PC-3 (cell line): ENCODE measurements at regions not wholly inside any gene's neighbourhood (a gene's known extent, or its start where the extent isn't known, plus 50 kb on each side); places are given as distances from the start of the nearest gene placed in this dataset.

Experiments used
- ATAC-seq: fragments of 200-7000 bp; cut with Tn5 transposase; 2 replicates; pipeline ENCODE4 v1.9.1; 2020; ENCODE audit warnings: mild to moderate bottlenecking, moderate library complexity
- BruUV-seq: library from RNA; stranded (reverse); fragments of 400-500 nt; replicated peaks from 2 replicates; lab custom pipeline; 2021; lab: Mats Ljungman, UMichigan
- CTCF ChIA-PET: fragments of 300-600 bp; sonication (Branson Sonifier 250); formaldehyde crosslinking; loops from one replicate; lab custom pipeline; 2022; ENCODE audit warnings: antibody characterized with exemption; lab: Charles Lee
- POLR2A ChIA-PET: fragments of 300-600 bp; sonication (Branson Sonifier 250); formaldehyde crosslinking; loops from one replicate; lab custom pipeline; 2022; ENCODE audit warnings: antibody characterized with exemption; ENCODE audit not compliant: unreplicated experiment; lab: Charles Lee
- DNase-seq: peaks from one replicate; pipeline ENCODE4 v3.0.0-alpha.2; 2015
- H2AFZ ChIP-seq: fragments of 300-600 bp; sonication (generic); 2 replicates; pipeline ENCODE4 v1.6.0; 2016; ENCODE audit warnings: antibody characterized with exemption, low read length
- H3F3A ChIP-seq: fragments of 300-600 bp; sonication (generic); one replicate; pipeline ENCODE4 v1.6.0; 2017; ENCODE audit warnings: antibody characterized with exemption, low read length, control low read depth, mild to moderate bottlenecking; ENCODE audit not compliant: unreplicated experiment
- H3K27ac ChIP-seq: fragments of 300-600 bp; sonication (generic); 2 replicates; pipeline ENCODE4 v1.5.1; 2016; ENCODE audit warnings: mild to moderate bottlenecking, low read length
- H3K27me3 ChIP-seq: fragments of 300-600 bp; sonication (generic); 2 replicates; pipeline ENCODE4 v1.6.1; 2016; ENCODE audit warnings: low read length, mixed read lengths
- H3K36me3 ChIP-seq: fragments of 300-600 bp; sonication (generic); 2 replicates; pipeline ENCODE4 v1.6.1; 2016; ENCODE audit warnings: low read depth, mixed run types, low read length, mixed read lengths
- H3K4me1 ChIP-seq: fragments of 300-600 bp; sonication (generic); 2 replicates; pipeline ENCODE4 v1.5.1; 2016; ENCODE audit warnings: low read length; ENCODE audit not compliant: insufficient read depth
- H3K4me2 ChIP-seq: fragments of 300-600 bp; sonication (generic); 2 replicates; pipeline ENCODE4 v1.6.0; 2016; ENCODE audit warnings: low read length
- H3K4me3 ChIP-seq: fragments of 300-600 bp; sonication (generic); 2 replicates; pipeline ENCODE4 v1.5.1; 2016; ENCODE audit warnings: mild to moderate bottlenecking, low read length, mixed read lengths
- H3K79me2 ChIP-seq: fragments of 300-600 bp; sonication (generic); 2 replicates; pipeline ENCODE4 v1.6.1; 2017; ENCODE audit warnings: low read length, mixed read lengths
- H3K9ac ChIP-seq: fragments of 300-600 bp; sonication (generic); 2 replicates; pipeline ENCODE4 v1.6.0; 2016; ENCODE audit warnings: mild to moderate bottlenecking, low read length
- H3K9me2 ChIP-seq: fragments of 300-600 bp; sonication (generic); replicated peaks from 2 replicates; pipeline ENCODE4 v1.6.1; 2016; ENCODE audit warnings: mixed run types, low read length, mixed read lengths
- H3K9me3 ChIP-seq: fragments of 300-600 bp; sonication (generic); 2 replicates; pipeline ENCODE4 v1.6.1; 2016; ENCODE audit warnings: low read length, mixed read lengths
- H4K20me1 ChIP-seq: fragments of 300-600 bp; sonication (generic); 2 replicates; pipeline ENCODE4 v1.6.1; 2016; ENCODE audit warnings: low read length, mixed read lengths
- EZH2 ChIP-seq: fragments of 300-600 bp; sonication (generic); IDR thresholded peaks from one replicate; pipeline ENCODE4 v1.6.1; 2017; ENCODE audit warnings: antibody characterized with exemption, mild to moderate bottlenecking, low read length; ENCODE audit not compliant: unreplicated experiment
- EZH2phosphoT487 ChIP-seq: fragments of 300-600 bp; sonication (generic); IDR thresholded peaks from 2 replicates; pipeline ENCODE4 v1.6.1; 2018; ENCODE audit warnings: mild to moderate bottlenecking, antibody characterized with exemption, low read length, borderline replicate concordance
- intact Hi-C: fragments of 100-400 bp; cut with micrococcal nuclease; formaldehyde crosslinking; loops from 2 replicates; pipeline ENCODE4 v1.9.0; 2023
- TF ChIP-seq, protein P1 (sequence below): fragments of 300-600 bp; sonication (generic); conservative IDR thresholded peaks from 2 replicates; pipeline ENCODE4 v1.5.1; 2017; ENCODE audit warnings: antibody characterized with exemption, low read depth, mild to moderate bottlenecking, low read length

DNA sequence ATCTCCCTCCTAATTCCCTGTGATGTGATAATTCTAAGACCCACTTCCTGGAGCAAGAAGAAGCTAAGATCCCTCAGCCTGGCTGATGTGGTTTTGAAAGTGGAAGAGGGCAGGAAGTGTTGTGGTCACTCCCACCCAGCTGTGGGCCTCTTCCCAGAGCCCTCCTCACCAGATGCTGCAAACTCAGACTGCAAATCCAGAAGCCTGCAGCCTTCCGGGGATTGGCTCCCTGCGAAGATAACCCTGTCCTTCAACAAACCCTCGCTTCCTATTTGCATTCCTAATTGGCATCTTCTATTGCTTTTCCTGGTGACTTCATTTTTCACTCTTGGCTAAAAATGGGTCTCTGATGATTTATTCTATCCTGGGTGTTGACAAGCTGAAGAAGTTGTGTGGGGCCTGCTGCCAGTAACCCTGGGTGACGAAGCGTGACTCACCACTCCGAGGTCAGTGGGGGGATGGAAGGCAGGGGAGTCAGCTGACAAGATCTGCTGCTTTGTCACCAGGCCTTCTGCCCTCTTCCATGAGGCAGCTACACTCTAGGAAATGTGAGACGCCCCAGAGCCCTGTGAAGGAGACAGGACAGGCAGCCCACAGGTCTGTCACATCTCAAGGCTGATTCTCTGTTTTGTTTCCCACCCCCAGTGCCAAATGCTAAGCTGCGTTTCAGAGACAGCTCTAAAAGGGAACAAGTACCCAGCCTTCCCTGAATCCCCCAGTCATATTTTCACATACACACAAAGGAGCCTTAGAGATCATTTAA lies 99.7 kb upstream of the LIPC start:
- DNase-seq (peak; percentile 97), ATAC-seq (peak; percentile 85)
- peak overlapping the region; percentile 75 for H3K4me2 ChIP-seq
- no peaks in the 10 kb centered on the region for H4K20me1 ChIP-seq
- CTCF ChIA-PET, result interaction anchor here (0.5 to 0.7 kb wide), 2 partner anchors 132 to 137 kb away, joined by 3 read pairs; no protein-coding TSS in a partner anchor
- TF ChIP-seq, protein P1, sequence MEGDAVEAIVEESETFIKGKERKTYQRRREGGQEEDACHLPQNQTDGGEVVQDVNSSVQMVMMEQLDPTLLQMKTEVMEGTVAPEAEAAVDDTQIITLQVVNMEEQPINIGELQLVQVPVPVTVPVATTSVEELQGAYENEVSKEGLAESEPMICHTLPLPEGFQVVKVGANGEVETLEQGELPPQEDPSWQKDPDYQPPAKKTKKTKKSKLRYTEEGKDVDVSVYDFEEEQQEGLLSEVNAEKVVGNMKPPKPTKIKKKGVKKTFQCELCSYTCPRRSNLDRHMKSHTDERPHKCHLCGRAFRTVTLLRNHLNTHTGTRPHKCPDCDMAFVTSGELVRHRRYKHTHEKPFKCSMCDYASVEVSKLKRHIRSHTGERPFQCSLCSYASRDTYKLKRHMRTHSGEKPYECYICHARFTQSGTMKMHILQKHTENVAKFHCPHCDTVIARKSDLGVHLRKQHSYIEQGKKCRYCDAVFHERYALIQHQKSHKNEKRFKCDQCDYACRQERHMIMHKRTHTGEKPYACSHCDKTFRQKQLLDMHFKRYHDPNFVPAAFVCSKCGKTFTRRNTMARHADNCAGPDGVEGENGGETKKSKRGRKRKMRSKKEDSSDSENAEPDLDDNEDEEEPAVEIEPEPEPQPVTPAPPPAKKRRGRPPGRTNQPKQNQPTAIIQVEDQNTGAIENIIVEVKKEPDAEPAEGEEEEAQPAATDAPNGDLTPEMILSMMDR, result no peak
- TF ChIP-seq EZH2 (no peak), EZH2phosphoT487 (no peak)
- peak overlapping the region; percentile 96 for H3K9ac ChIP-seq
- peaks cover 4% of the 10 kb centered on the region for H3F3A ChIP-seq
- no TSS peak for BruUV-seq
- peak overlapping the region; percentile 43 for H3K4me3 ChIP-seq
- no peaks in the 10 kb centered on the region for H3K9me2 ChIP-seq
- POLR2A ChIA-PET, result interaction anchor here (1.4 kb wide), 1 partner anchor 439 kb away, joined by 7 read pairs; the partner anchor contains the start of gene MINDY2
- H3K27ac ChIP-seq, result peak overlapping the region; percentile 100
- H3K27me3 ChIP-seq, result no peaks in the 10 kb centered on the region
- no peaks in the 10 kb centered on the region; the same call in 1 of the 2 replicates for H3K36me3 ChIP-seq
- intact Hi-C loops, result loop anchor here (1.0 to 5.0 kb wide), 3 partner anchors 45 to 417 kb away; partner anchors contain the start of gene ADAM10
- no peaks in the 10 kb centered on the region for H3K79me2 ChIP-seq
- peaks cover 43% of the 10 kb centered on the region for H3K4me1 ChIP-seq
- H3K9me3 ChIP-seq, result no peaks in the 10 kb centered on the region
- H2AFZ ChIP-seq, result no peak overlapping the region

DNA sequence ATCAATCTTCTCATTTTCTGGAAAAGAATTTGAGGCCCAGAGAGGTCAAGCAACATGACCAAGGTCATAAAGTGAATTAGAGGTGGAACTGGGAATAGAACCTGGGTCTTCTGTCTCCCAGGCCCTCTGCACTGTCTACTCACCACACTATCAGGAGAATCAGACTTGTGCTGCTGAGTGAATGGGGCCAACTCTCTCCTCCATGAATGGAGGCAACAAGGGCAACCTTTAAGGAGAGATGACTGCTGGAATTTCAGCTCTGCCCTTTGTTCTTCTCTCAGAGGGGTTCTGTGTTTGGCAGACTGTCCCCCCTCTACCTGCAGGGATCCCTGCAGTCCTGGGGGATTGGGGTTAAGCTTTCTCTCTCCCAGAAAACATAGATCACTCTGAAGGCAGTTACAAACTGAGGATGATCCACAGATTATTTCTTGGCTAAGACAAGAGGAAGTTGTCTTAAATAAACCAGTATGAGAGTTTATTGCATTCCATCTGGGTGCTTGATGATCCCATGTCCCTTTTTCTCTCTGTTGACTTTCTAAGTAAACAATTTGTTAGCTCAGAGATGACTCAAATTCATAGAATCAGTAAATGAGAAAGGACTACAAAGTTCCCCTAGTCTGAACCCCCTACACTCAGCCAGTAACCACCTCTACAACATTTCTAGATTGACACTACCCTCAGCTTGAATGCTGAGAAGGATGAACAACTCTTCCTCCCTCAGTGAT lies 99.0 kb upstream of the LIPC start:
- Histone ChIP-seq H3K79me2 (no peaks in the 10 kb centered on the region), H3K27ac (peak overlapping the region; percentile 100), H3K4me2 (peak overlapping the region; percentile 75), H3K4me3 (peak overlapping the region; percentile 43), H3K4me1 (peaks cover 43% of the 10 kb centered on the region), H3K9ac (peak overlapping the region; percentile 96), H2AFZ (no peak overlapping the region), H3K36me3 (no peaks in the 10 kb centered on the region; the same call in 1 of the 2 replicates), H3F3A (peaks cover 4% of the 10 kb centered on the region), H4K20me1 (no peaks in the 10 kb centered on the region), H3K9me3 (no peaks in the 10 kb centered on the region), H3K9me2 (no peaks in the 10 kb centered on the region), H3K27me3 (no peaks in the 10 kb centered on the region)
- no peak for TF ChIP-seq EZH2
- TF ChIP-seq EZH2phosphoT487, result no peak
- TF ChIP-seq, protein P1, result no peak
- ChIA-PET POLR2A (interaction anchor here (0.6 to 1.4 kb wide), 3 partner anchors 28 to 438 kb away, joined by 4 to 7 read pairs (median 4); partner anchors contain the start of gene MINDY2), CTCF (interaction anchor here (0.6 kb wide), 1 partner anchor 38 kb away, joined by 3 read pairs; no protein-coding TSS in a partner anchor)
- intact Hi-C loops, result loop anchor here (1.0 to 5.0 kb wide), 4 partner anchors 36 to 416 kb away; partner anchors contain the start of gene ADAM10
- DNase-seq, result peak; percentile 85
- BruUV-seq, result TSS peak; percentile 97
- ATAC-seq, result peak; percentile 63
